ENCODE measurements at regions not wholly inside any gene's neighbourhood (a gene's known extent, or its start where the extent isn't known, plus 50 kb on each side); places are given as distances from the start of the nearest gene placed in this dataset.

GRCh38 chr2:67896076-67896475 lies 166.7 kb downstream of the C1D start:
- TF ChIP-seq EZH2 (IDR thresholded peaks at IDR 0.05; ENCODE audit: borderline replicate concordance, low read length), result no peak
- TF ChIP-seq CTCF (IDR thresholded peaks at IDR 0.05; ENCODE audit: low read length), result no peak
- H2AFZ ChIP-seq (ENCODE audit: low read length), result no peak overlapping the region

GRCh38 chr2:67896476-67896875 lies 166.3 kb downstream of the C1D start:
- no peaks in the 10 kb centered on the region for H3K9me3 ChIP-seq (ENCODE audit: low read length)
- H2AFZ ChIP-seq (ENCODE audit: low read length), result no peak overlapping the region
- no peak overlapping the region for H3K9ac ChIP-seq (ENCODE audit: low read length)
- H3F3A ChIP-seq (ENCODE audit: insufficient read depth, low read length), result no peaks in the 10 kb centered on the region
- no peaks in the 10 kb centered on the region for H3K4me1 ChIP-seq (ENCODE audit: insufficient read depth, low read length, severe bottlenecking)
- no peak overlapping the region for H3K27ac ChIP-seq (ENCODE audit: low read depth, low read length, poor library complexity, severe bottlenecking)
- no peak for TF ChIP-seq EZH2 (IDR thresholded peaks at IDR 0.05; ENCODE audit: borderline replicate concordance, low read length)
- no peak for TF ChIP-seq CTCF (IDR thresholded peaks at IDR 0.05; ENCODE audit: low read length)
- no peak overlapping the region for H3K4me3 ChIP-seq (ENCODE audit: low read depth, low read length, poor library complexity, severe bottlenecking)
- no peaks in the 10 kb centered on the region for H3K36me3 ChIP-seq (ENCODE audit: insufficient read depth, low read length)
- no peaks in the 10 kb centered on the region for H3K79me2 ChIP-seq (ENCODE audit: insufficient read depth, low read length)
- no peak overlapping the region for H3K4me2 ChIP-seq (ENCODE audit: low read length)
- no peaks in the 10 kb centered on the region for H4K20me1 ChIP-seq (ENCODE audit: insufficient read depth, low read length)
- no peaks in the 10 kb centered on the region for H3K27me3 ChIP-seq (ENCODE audit: insufficient read depth, low read length)
- H3K9me2 ChIP-seq (ENCODE audit: low read depth, low read length), result no peaks in the 10 kb centered on the region

More at GRCh38 chr2:67896076-67896475, 166.7 kb downstream of the C1D start:
- Histone ChIP-seq H3K9ac (ENCODE audit: low read length) (no peak overlapping the region), H3K4me3 (ENCODE audit: low read depth, low read length, poor library complexity, severe bottlenecking) (no peak overlapping the region), H3K36me3 (ENCODE audit: insufficient read depth, low read length) (no peaks in the 10 kb centered on the region), H4K20me1 (ENCODE audit: insufficient read depth, low read length) (no peaks in the 10 kb centered on the region), H3K79me2 (ENCODE audit: insufficient read depth, low read length) (no peaks in the 10 kb centered on the region), H3F3A (ENCODE audit: insufficient read depth, low read length) (no peaks in the 10 kb centered on the region), H3K27ac (ENCODE audit: low read depth, low read length, poor library complexity, severe bottlenecking) (no peak overlapping the region), H3K4me2 (ENCODE audit: low read length) (no peak overlapping the region), H3K9me3 (ENCODE audit: low read length) (no peaks in the 10 kb centered on the region), H3K27me3 (ENCODE audit: insufficient read depth, low read length) (no peaks in the 10 kb centered on the region), H3K4me1 (ENCODE audit: insufficient read depth, low read length, severe bottlenecking) (no peaks in the 10 kb centered on the region), H3K9me2 (ENCODE audit: low read depth, low read length) (no peaks in the 10 kb centered on the region)

GRCh38 chr2:67898595-67898994 lies 164.2 kb downstream of the C1D start:
- no peak overlapping the region for H3K4me2 ChIP-seq (ENCODE audit: low read length)
- H3K9me2 ChIP-seq (ENCODE audit: low read depth, low read length), result no peaks in the 10 kb centered on the region
- H3K9me3 ChIP-seq (ENCODE audit: low read length), result no peaks in the 10 kb centered on the region
- H3K4me3 ChIP-seq (ENCODE audit: low read depth, low read length, poor library complexity, severe bottlenecking), result no peak overlapping the region
- no peaks in the 10 kb centered on the region for H3K27me3 ChIP-seq (ENCODE audit: insufficient read depth, low read length)
- no peaks in the 10 kb centered on the region for H3F3A ChIP-seq (ENCODE audit: insufficient read depth, low read length)
- no peak for TF ChIP-seq EZH2 (IDR thresholded peaks at IDR 0.05; ENCODE audit: borderline replicate concordance, low read length)
- TF ChIP-seq CTCF (IDR thresholded peaks at IDR 0.05; ENCODE audit: low read length), result no peak
- no peak overlapping the region for H3K27ac ChIP-seq (ENCODE audit: low read depth, low read length, poor library complexity, severe bottlenecking)
- no peaks in the 10 kb centered on the region for H3K4me1 ChIP-seq (ENCODE audit: insufficient read depth, low read length, severe bottlenecking)
- H3K36me3 ChIP-seq (ENCODE audit: insufficient read depth, low read length), result no peaks in the 10 kb centered on the region
- no peaks in the 10 kb centered on the region for H3K79me2 ChIP-seq (ENCODE audit: insufficient read depth, low read length)
- no peak overlapping the region for H3K9ac ChIP-seq (ENCODE audit: low read length)
- H4K20me1 ChIP-seq (ENCODE audit: insufficient read depth, low read length), result no peaks in the 10 kb centered on the region
- no peak overlapping the region for H2AFZ ChIP-seq (ENCODE audit: low read length)

Data from OCI-LY1 (cell line).